ENCODE measurements at regions not wholly inside any gene's neighbourhood (a gene's known extent, or its start where the extent isn't known, plus 50 kb on each side); places are given as distances from the start of the nearest gene placed in this dataset.

DNA sequence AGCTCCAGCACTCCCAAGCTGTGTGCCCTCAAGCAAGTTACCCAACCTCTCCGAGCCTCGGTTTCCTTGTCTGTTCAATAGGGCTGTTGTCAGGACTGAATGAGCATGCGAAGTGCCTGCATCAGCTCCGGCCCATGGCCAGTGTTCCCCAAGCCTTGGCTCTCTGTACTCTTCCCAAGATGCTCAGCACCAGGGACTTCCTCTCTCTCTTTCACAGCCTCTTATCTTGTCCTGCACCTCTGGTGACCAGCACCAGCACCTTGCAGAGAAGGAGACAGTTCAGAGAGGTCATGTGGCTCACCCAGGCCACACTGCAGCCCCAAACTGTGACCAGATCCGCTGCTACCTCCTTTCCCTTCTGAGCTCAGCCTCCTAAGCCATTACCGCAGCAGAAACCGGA lies 120.3 kb upstream of the ANO1 start:
- TF ChIP-seq, protein P1, sequence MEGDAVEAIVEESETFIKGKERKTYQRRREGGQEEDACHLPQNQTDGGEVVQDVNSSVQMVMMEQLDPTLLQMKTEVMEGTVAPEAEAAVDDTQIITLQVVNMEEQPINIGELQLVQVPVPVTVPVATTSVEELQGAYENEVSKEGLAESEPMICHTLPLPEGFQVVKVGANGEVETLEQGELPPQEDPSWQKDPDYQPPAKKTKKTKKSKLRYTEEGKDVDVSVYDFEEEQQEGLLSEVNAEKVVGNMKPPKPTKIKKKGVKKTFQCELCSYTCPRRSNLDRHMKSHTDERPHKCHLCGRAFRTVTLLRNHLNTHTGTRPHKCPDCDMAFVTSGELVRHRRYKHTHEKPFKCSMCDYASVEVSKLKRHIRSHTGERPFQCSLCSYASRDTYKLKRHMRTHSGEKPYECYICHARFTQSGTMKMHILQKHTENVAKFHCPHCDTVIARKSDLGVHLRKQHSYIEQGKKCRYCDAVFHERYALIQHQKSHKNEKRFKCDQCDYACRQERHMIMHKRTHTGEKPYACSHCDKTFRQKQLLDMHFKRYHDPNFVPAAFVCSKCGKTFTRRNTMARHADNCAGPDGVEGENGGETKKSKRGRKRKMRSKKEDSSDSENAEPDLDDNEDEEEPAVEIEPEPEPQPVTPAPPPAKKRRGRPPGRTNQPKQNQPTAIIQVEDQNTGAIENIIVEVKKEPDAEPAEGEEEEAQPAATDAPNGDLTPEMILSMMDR (IDR thresholded peaks at IDR 0.05) = no peak
- no peak for TF ChIP-seq POLR2A (IDR thresholded peaks at IDR 0.05)

Measured in testis (tissue), 2 donors.